ENCODE measurements at regions not wholly inside any gene's neighbourhood (a gene's known extent, or its start where the extent isn't known, plus 50 kb on each side); places are given as distances from the start of the nearest gene placed in this dataset.

DNA sequence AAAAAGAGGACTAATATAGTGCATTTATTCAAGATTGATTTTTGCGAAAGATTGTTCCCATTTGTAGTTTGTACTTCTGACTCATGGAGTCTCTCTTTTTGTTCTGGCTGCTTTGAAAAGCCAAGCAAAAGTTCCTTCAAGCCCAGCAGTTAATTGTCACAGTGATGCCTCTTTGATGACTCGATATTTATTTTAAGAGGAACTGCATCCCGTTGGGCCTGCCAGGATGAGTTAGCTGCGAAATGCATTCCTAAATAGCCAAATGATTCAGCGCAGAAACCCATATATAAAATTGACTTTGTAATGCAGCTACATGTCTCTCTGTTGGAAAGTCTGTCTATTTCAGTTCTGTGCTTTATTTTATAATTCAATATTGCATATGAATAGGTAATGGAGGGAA, 295.1 kb downstream of the GBA3 start:
- peaks cover 0 to 8% (median 0%) of the 10 kb centered on the region in 3 donors for H3K9me3 ChIP-seq (ENCODE audit: control insufficient read depth in 2 of 3, insufficient read depth in 1 of 3, low read length in 3 of 3)
- DNase-seq (no peak), FAIRE-seq (no peak)
- no peak overlapping the region for H3K9ac ChIP-seq (ENCODE audit: low read length in 3 of 3)
- H3K27ac ChIP-seq (ENCODE audit: low read depth in 2 of 2, low read length in 2 of 2): no peak overlapping the region
- no peaks in the 10 kb centered on the region for H3K36me3 ChIP-seq (ENCODE audit: control insufficient read depth in 2 of 3, insufficient read depth in 3 of 3, low read length in 3 of 3)
- intact Hi-C loops (cut with DNase I): no loop called here
- no peaks in the 10 kb centered on the region for H3K27me3 ChIP-seq (ENCODE audit: control insufficient read depth, insufficient read depth, low read length)
- TF ChIP-seq, protein P1, sequence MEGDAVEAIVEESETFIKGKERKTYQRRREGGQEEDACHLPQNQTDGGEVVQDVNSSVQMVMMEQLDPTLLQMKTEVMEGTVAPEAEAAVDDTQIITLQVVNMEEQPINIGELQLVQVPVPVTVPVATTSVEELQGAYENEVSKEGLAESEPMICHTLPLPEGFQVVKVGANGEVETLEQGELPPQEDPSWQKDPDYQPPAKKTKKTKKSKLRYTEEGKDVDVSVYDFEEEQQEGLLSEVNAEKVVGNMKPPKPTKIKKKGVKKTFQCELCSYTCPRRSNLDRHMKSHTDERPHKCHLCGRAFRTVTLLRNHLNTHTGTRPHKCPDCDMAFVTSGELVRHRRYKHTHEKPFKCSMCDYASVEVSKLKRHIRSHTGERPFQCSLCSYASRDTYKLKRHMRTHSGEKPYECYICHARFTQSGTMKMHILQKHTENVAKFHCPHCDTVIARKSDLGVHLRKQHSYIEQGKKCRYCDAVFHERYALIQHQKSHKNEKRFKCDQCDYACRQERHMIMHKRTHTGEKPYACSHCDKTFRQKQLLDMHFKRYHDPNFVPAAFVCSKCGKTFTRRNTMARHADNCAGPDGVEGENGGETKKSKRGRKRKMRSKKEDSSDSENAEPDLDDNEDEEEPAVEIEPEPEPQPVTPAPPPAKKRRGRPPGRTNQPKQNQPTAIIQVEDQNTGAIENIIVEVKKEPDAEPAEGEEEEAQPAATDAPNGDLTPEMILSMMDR (IDR thresholded peaks at IDR 0.05; ENCODE audit: borderline replicate concordance, extremely low read depth, insufficient read depth): no peak
- no peaks in the 10 kb centered on the region for H3K4me1 ChIP-seq (ENCODE audit: control insufficient read depth in 2 of 3, insufficient read depth in 2 of 3, low read depth in 1 of 3, low read length in 3 of 3)
- H3K4me3 ChIP-seq (ENCODE audit: low read length in 3 of 3): no peak overlapping the region

DNA sequence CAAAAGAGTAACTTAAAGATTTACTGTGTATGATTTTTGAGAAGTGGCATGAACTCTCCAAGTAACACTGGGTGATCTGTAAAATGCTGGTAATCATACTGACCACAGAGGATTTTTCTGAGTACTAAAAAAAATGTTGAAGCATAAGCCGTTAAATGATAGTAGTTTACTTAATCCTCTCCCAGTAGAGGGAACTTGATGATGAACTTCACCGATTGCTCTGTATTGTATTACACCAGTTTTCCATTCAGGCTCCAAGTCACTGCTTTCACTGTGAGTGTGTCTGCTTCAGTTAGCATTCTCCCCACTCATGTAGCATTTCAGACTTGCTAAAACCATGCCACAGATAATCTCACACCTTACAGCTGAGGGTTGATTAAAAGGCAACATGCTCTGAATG, 294.1 kb downstream of the GBA3 start:
- no peak for FAIRE-seq
- peaks cover 0 to 8% (median 0%) of the 10 kb centered on the region in 3 donors for H3K9me3 ChIP-seq (ENCODE audit: control insufficient read depth in 2 of 3, insufficient read depth in 1 of 3, low read length in 3 of 3)
- H3K27me3 ChIP-seq (ENCODE audit: control insufficient read depth, insufficient read depth, low read length): no peaks in the 10 kb centered on the region
- H3K4me1 ChIP-seq (ENCODE audit: control insufficient read depth in 2 of 3, insufficient read depth in 2 of 3, low read depth in 1 of 3, low read length in 3 of 3): no peaks in the 10 kb centered on the region
- no peak for DNase-seq
- TF ChIP-seq, protein P1 (IDR thresholded peaks at IDR 0.05; ENCODE audit: borderline replicate concordance, extremely low read depth, insufficient read depth): no peak
- no peak overlapping the region for H3K27ac ChIP-seq (ENCODE audit: low read depth in 2 of 2, low read length in 2 of 2)
- intact Hi-C loops (cut with DNase I): no loop called here
- no peak overlapping the region for H3K4me3 ChIP-seq (ENCODE audit: low read length in 3 of 3)
- H3K36me3 ChIP-seq (ENCODE audit: control insufficient read depth in 2 of 3, insufficient read depth in 3 of 3, low read length in 3 of 3): no peaks in the 10 kb centered on the region
- no peak overlapping the region for H3K9ac ChIP-seq (ENCODE audit: low read length in 3 of 3)

DNA sequence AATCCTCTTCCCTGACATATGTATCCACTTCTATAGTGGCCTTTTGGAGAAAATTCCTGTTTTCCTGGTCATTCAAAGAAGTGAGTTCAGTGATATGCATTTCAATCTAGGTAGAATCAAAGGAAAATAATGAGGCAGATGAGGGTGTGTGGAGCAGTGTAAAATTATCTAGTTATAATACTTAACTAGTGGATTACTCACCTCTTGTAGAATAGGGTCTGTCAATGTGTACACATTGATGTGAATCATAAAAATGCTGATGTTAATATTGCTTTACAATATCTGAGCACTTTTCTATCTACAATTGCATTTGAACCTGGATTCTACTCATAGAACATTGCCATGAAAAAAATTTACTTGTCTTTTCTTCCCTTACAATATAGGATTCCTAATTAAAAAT, 293.5 kb downstream of the GBA3 start:
- H3K4me1 ChIP-seq (ENCODE audit: control insufficient read depth in 2 of 3, insufficient read depth in 2 of 3, low read depth in 1 of 3, low read length in 3 of 3): no peaks in the 10 kb centered on the region
- no peak overlapping the region for H3K9ac ChIP-seq (ENCODE audit: low read length in 3 of 3)
- intact Hi-C loops (cut with DNase I): no loop called here
- FAIRE-seq (no peak), DNase-seq (no peak)
- H3K27me3 ChIP-seq (ENCODE audit: control insufficient read depth, insufficient read depth, low read length): no peaks in the 10 kb centered on the region
- H3K4me3 ChIP-seq (ENCODE audit: low read length in 3 of 3): no peak overlapping the region
- H3K36me3 ChIP-seq (ENCODE audit: control insufficient read depth in 2 of 3, insufficient read depth in 3 of 3, low read length in 3 of 3): no peaks in the 10 kb centered on the region
- no peak overlapping the region for H3K27ac ChIP-seq (ENCODE audit: low read depth in 2 of 2, low read length in 2 of 2)
- TF ChIP-seq, protein P1 (IDR thresholded peaks at IDR 0.05; ENCODE audit: borderline replicate concordance, extremely low read depth, insufficient read depth): no peak
- H3K9me3 ChIP-seq (ENCODE audit: control insufficient read depth in 2 of 3, insufficient read depth in 1 of 3, low read length in 3 of 3): peaks cover 0 to 8% (median 0%) of the 10 kb centered on the region in 3 donors

DNA sequence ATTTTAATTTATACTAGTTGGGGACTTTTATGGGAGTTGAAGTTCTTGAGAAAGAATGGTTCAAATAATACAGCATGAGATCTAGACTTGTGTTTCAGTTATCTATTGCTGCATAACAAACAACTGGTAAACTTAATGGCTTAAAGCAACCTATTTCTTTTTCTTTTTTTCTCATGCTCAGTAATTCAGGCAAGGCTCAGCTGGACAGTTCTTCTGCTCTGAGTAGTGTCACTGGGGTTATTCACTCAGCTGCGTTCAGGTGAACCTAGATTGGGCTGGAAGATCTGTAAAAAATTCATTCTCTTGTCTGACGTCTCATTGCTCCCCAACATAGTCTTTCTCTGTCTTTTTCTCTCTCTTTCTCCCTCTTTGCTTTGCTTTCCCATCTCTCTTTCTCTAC, 291.7 kb downstream of the GBA3 start:
- Histone ChIP-seq H3K4me3 (ENCODE audit: low read length in 3 of 3) (no peak overlapping the region), H3K36me3 (ENCODE audit: control insufficient read depth in 2 of 3, insufficient read depth in 3 of 3, low read length in 3 of 3) (no peaks in the 10 kb centered on the region), H3K27ac (ENCODE audit: low read depth in 2 of 2, low read length in 2 of 2) (no peak overlapping the region), H3K9me3 (ENCODE audit: control insufficient read depth in 2 of 3, insufficient read depth in 1 of 3, low read length in 3 of 3) (peaks cover 0 to 13% (median 0%) of the 10 kb centered on the region in 3 donors), H3K27me3 (ENCODE audit: control insufficient read depth, insufficient read depth, low read length) (no peaks in the 10 kb centered on the region), H3K9ac (ENCODE audit: low read length in 3 of 3) (no peak overlapping the region), H3K4me1 (ENCODE audit: control insufficient read depth in 2 of 3, insufficient read depth in 2 of 3, low read depth in 1 of 3, low read length in 3 of 3) (no peaks in the 10 kb centered on the region)
- intact Hi-C loops (cut with DNase I): no loop called here
- TF ChIP-seq, protein P1 (IDR thresholded peaks at IDR 0.05; ENCODE audit: borderline replicate concordance, extremely low read depth, insufficient read depth): no peak
- DNase-seq: no peak
- no peak for FAIRE-seq
